Sigmoid colon (tissue), 6 donors: ENCODE measurements at regions not wholly inside any gene's neighbourhood (a gene's known extent, or its start where the extent isn't known, plus 50 kb on each side); places are given as distances from the start of the nearest gene placed in this dataset.

ENCODE experiments used
- DNase-seq: peaks from one replicate; pipeline ENCODE4 v3.0.0-alpha.2; 2019
- H3K27ac ChIP-seq, 4 donors: fragments of 200-600 bp; sonication (generic); one replicate each; pipeline ENCODE4 v1.5.1; 2016 to 2019; ENCODE audit warnings: mild to moderate bottlenecking in 1 of 4
- H3K27me3 ChIP-seq, 3 donors: fragments of 200-600 bp; sonication (generic); one replicate each; pipeline ENCODE4 v1.5.1; 2019; ENCODE audit warnings: mild to moderate bottlenecking in 1 of 3
- H3K36me3 ChIP-seq, 4 donors: fragments of 200-600 bp; sonication (generic); one replicate each; pipeline ENCODE4 v1.5.1; 2016 to 2019
- H3K4me1 ChIP-seq, 4 donors: fragments of 200-600 bp; sonication (generic); one replicate each; pipeline ENCODE4 v1.5.1; 2017 to 2019
- H3K4me3 ChIP-seq, 4 donors: fragments of 200-600 bp; sonication (generic); one replicate each; pipeline ENCODE4 v1.5.1; 2017 to 2019; ENCODE audit warnings: mild to moderate bottlenecking in 2 of 4, moderate library complexity in 1 of 4
- H3K9me3 ChIP-seq, 4 donors: fragments of 200-600 bp in 3 of 4; sonication (generic) in 3 of 4; one replicate each; pipeline versions ENCODE4 v1.5.1 to v1.6.1; 2013 to 2019
- CTCF ChIP-seq, 4 experiments: fragments of 450-650 bp in 3 of 4; fragments of 200-600 bp in 1 of 4; IDR thresholded peaks; one replicate each; pipeline ENCODE4 v1.5.1; 2016 to 2019; ENCODE audit warnings: antibody characterized with exemption in 4 of 4, mild to moderate bottlenecking in 3 of 4, moderate library complexity in 2 of 4
- EP300 ChIP-seq, 4 donors: sonication (generic); formaldehyde crosslinking; IDR thresholded peaks; one replicate each; pipeline ENCODE4 v1.6.1; 2017; ENCODE audit warnings: antibody characterized with exemption in 4 of 4
- POLR2A ChIP-seq, 2 donors: fragments of 450-650 bp; IDR thresholded peaks; one replicate each; pipeline ENCODE4 v1.6.1; 2016; ENCODE audit warnings: antibody characterized with exemption in 2 of 2, mild to moderate bottlenecking in 2 of 2, moderate library complexity in 2 of 2
- POLR2AphosphoS5 ChIP-seq, 4 donors: sonication (generic); formaldehyde crosslinking; IDR thresholded peaks; one replicate each; pipeline ENCODE4 v1.6.1; 2017; ENCODE audit warnings: antibody characterized with exemption in 4 of 4
- WGBS, 2 donors: extraction: QIAGEN DNeasy Blood & Tissue Kit; methylation state at CpG; one replicate each; pipeline ENCODE4 v1.1.7; 2013; 5-methylcytosine and 5-hydroxymethylcytosine counted together
- intact Hi-C: fragments of 100-400 bp; cut with DNase I; formaldehyde crosslinking; loops from one replicate; pipeline ENCODE4 v1.15.1; 2023
- donor health status: healthy with polysubstance abuse.
- donor health status: healthy.

GRCh38 chr3:54004335-54004734 is 112.7 kb upstream of the SELENOK start:
- intact Hi-C loops: no loop called here
- H3K4me3 ChIP-seq: no peak overlapping the region
- no peaks in the 10 kb centered on the region for H3K36me3 ChIP-seq
- DNase-seq: no peak
- H3K27me3 ChIP-seq: no peaks in the 10 kb centered on the region
- H3K27ac ChIP-seq: no peak overlapping the region
- no peak for TF ChIP-seq POLR2A (IDR thresholded peaks at IDR 0.05)
- TF ChIP-seq EP300 (IDR thresholded peaks at IDR 0.05): no peak
- no peak for TF ChIP-seq CTCF (IDR thresholded peaks at IDR 0.05)
- no peak for TF ChIP-seq POLR2AphosphoS5 (IDR thresholded peaks at IDR 0.05)
- peaks cover 0 to 14% (median 6%) of the 10 kb centered on the region in 4 donors for H3K4me1 ChIP-seq
- H3K9me3 ChIP-seq: no peaks in the 10 kb centered on the region
- WGBS, 2 donors: 82 to 84% methylated on average over 5 of the region's 5 CpGs

- 83 to 84% methylated on average over 9 of the region's 9 CpGs for WGBS, 2 donors
- DNase-seq: no peak
- intact Hi-C loops: no loop called here
These were observed 111.5 kb upstream of the SELENOK start for GRCh38 chr3:54003136-54003535.

DNA sequence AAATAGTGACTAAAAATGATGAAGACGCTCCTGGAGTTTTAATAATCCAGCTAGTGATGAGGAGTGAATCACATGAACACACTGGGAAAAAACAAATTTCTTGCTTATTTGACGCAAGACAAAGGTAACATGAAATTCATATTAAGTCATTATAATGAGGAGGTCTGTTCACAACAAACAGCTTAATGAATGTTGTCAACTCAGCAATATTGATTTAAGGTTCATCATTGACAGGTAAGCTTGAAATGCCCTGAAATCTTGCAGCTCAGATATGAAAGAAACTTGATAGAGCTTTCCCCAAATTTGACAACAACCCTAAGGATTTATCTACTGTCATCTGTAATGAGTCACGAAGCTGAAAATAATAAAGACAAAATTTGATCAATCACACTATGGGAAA is 108.1 kb upstream of the SELENOK start:
- Histone ChIP-seq H3K4me1 (no peaks in the 10 kb centered on the region), H3K27ac (no peak overlapping the region), H3K27me3 (no peaks in the 10 kb centered on the region), H3K4me3 (no peak overlapping the region), H3K36me3 (no peaks in the 10 kb centered on the region), H3K9me3 (no peaks in the 10 kb centered on the region)
- intact Hi-C loops: no loop called here
- 70 to 88% methylated on average over 3 of the region's 3 CpGs for WGBS, 2 donors
- TF ChIP-seq POLR2AphosphoS5 (IDR thresholded peaks at IDR 0.05): no peak
- TF ChIP-seq CTCF (IDR thresholded peaks at IDR 0.05): no peak
- TF ChIP-seq EP300 (IDR thresholded peaks at IDR 0.05): no peak
- no peak for TF ChIP-seq POLR2A (IDR thresholded peaks at IDR 0.05)
- no peak for DNase-seq

More at GRCh38 chr3:54003136-54003535, 111.5 kb upstream of the SELENOK start:
- Histone ChIP-seq H3K4me1 (peaks cover 0 to 11% (median 6%) of the 10 kb centered on the region in 4 donors), H3K36me3 (no peaks in the 10 kb centered on the region), H3K4me3 (no peak overlapping the region), H3K27ac (no peak overlapping the region), H3K27me3 (no peaks in the 10 kb centered on the region), H3K9me3 (no peaks in the 10 kb centered on the region)
- TF ChIP-seq CTCF (IDR thresholded peaks at IDR 0.05): no peak
- no peak for TF ChIP-seq EP300 (IDR thresholded peaks at IDR 0.05)
- TF ChIP-seq POLR2AphosphoS5 (IDR thresholded peaks at IDR 0.05): no peak
- no peak for TF ChIP-seq POLR2A (IDR thresholded peaks at IDR 0.05)

DNA sequence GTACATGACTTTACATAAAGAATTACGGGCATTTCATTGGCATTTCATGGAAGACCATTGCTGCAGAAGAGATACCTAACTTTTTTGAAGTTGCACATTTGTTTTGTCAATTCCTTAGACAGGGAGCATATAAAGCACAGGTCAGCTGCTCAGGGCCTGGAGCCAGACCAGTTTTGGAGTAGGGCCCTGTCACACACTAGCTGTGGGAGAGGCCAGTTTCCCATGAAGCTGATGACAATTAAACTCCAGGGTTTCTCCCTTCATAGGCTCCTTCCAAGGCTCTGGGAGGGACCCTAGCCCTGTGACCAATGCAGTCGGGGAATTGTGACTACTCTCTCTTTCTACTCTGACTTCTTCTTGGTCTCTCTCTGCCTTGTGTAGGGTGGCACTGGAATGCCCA is 107.3 kb upstream of the SELENOK start:
- DNase-seq: no peak
- H3K4me1 ChIP-seq: no peaks in the 10 kb centered on the region
- WGBS, 2 donors: 81 to 84% methylated on average over 2 of the region's 2 CpGs
- intact Hi-C loops: no loop called here
- H3K27me3 ChIP-seq: no peaks in the 10 kb centered on the region
- H3K27ac ChIP-seq: no peak overlapping the region
- H3K4me3 ChIP-seq: no peak overlapping the region
- no peaks in the 10 kb centered on the region for H3K36me3 ChIP-seq
- TF ChIP-seq EP300 (IDR thresholded peaks at IDR 0.05) (no peak), POLR2A (IDR thresholded peaks at IDR 0.05) (no peak), POLR2AphosphoS5 (IDR thresholded peaks at IDR 0.05) (no peak), CTCF (IDR thresholded peaks at IDR 0.05) (no peak)
- no peaks in the 10 kb centered on the region for H3K9me3 ChIP-seq

DNA sequence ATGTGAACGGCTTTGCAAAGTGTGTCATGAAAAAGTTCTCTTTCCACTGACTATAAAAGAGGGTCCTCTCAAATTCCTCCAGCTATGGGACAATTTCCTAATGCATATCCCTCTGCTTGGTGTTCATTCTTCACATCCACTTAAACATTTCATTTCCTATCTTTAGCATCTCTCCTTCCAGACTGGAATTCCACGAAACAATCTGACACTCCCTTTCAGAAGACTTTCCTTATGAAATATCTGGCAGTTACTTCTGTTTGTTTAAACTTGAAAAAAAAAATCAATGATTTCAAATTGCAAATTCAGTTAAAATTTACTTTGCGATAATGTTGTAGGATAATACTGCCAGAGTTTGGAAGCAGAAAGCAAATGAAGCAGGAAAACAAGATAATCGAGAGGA is 105.8 kb upstream of the SELENOK start:
- DNase-seq: no peak
- Histone ChIP-seq H3K4me1 (no peaks in the 10 kb centered on the region), H3K27ac (no peak overlapping the region), H3K4me3 (no peak overlapping the region), H3K27me3 (no peaks in the 10 kb centered on the region), H3K36me3 (no peaks in the 10 kb centered on the region), H3K9me3 (no peaks in the 10 kb centered on the region)
- WGBS, 2 donors: 86% methylated on average over 4 of the region's 4 CpGs
- intact Hi-C loops: no loop called here
- TF ChIP-seq CTCF (IDR thresholded peaks at IDR 0.05) (no peak), EP300 (IDR thresholded peaks at IDR 0.05) (no peak), POLR2AphosphoS5 (IDR thresholded peaks at IDR 0.05) (no peak), POLR2A (IDR thresholded peaks at IDR 0.05) (no peak)
